Gastrocnemius medialis (tissue), 4 donors: ENCODE measurements at regions not wholly inside any gene's neighbourhood (a gene's known extent, or its start where the extent isn't known, plus 50 kb on each side); places are given as distances from the start of the nearest gene placed in this dataset.

Experiments used
- CTCF ChIP-seq, 5 experiments: fragments of 450-650 bp in 3 of 5; fragments of 200-600 bp in 2 of 5; sonication (generic) in 2 of 5; IDR thresholded peaks in 4 of 5; conservative IDR thresholded peaks in 1 of 5; 1 replicate in 4 of 5; 2 replicates in 1 of 5; pipeline ENCODE4 v1.5.1; 2016 to 2019; ENCODE audit warnings: antibody characterized with exemption in 5 of 5, mild to moderate bottlenecking in 3 of 5, moderate library complexity in 3 of 5
- POLR2A ChIP-seq, 2 donors: fragments of 450-650 bp; IDR thresholded peaks; one replicate each; pipeline ENCODE4 v1.6.1; 2017; ENCODE audit warnings: antibody characterized with exemption in 2 of 2, mild to moderate bottlenecking in 2 of 2, moderate library complexity in 2 of 2

GRCh38 chr15:31934821-31935220 is 95.5 kb upstream of the CHRNA7 start:
- TF ChIP-seq POLR2A (IDR thresholded peaks at IDR 0.05), result no peak
- TF ChIP-seq CTCF (IDR thresholded peaks at IDR 0.05 in 4 of 5, conservative IDR thresholded peaks at IDR 0.05 in 1 of 5), result no peak
